ENCODE measurements at regions not wholly inside any gene's neighbourhood (a gene's known extent, or its start where the extent isn't known, plus 50 kb on each side); places are given as distances from the start of the nearest gene placed in this dataset.

DNA sequence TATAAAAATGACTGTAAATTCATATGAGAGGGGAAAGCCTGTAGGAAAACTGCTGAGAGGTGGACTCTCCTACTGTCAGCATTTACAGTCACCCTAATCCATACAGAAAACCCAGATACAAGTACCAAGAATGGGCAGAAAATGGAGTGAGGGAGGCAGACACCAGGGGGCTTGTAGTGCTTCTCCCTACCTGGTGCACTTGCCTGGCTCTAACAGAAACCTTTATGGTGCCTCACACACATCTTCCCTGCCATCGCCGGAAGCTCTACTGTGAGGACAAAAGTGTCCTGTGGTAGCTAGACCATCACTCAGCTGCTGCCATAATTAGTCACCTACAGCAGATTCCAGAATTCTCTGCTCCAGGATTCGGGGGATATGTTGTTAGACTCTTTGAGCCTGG is 441.3 kb downstream of the TFAP2B start:
- TF ChIP-seq SUZ12 (IDR thresholded peaks at IDR 0.05) (no peak), TARDBP (IDR thresholded peaks at IDR 0.05) (no peak), BHLHE40 (IDR thresholded peaks at IDR 0.05; ENCODE audit: borderline replicate concordance) (no peak)
